ENCODE measurements at regions not wholly inside any gene's neighbourhood (a gene's known extent, or its start where the extent isn't known, plus 50 kb on each side); places are given as distances from the start of the nearest gene placed in this dataset.

- peaks cover 46% of the 10 kb centered on the region for H3K4me1 ChIP-seq (ENCODE audit: low read length)
- no peak overlapping the region for H3K4me2 ChIP-seq (ENCODE audit: low read depth, low read length)
- no peaks in the 10 kb centered on the region for H3K79me2 ChIP-seq (ENCODE audit: low read length)
- H2AFZ ChIP-seq (ENCODE audit: low read length): no peak overlapping the region
- H3K9me2 ChIP-seq (replicated peaks; ENCODE audit: insufficient read depth, low read length): no peaks in the 10 kb centered on the region
- DNase-seq: no peak
- peaks cover 16% of the 10 kb centered on the region for H3F3A ChIP-seq (ENCODE audit: insufficient read depth, low read length)
- no peaks in the 10 kb centered on the region for H3K27me3 ChIP-seq (replicated peaks; ENCODE audit: insufficient read depth, low read length)
- H3K9ac ChIP-seq (ENCODE audit: low read length): no peak overlapping the region
- no peak overlapping the region for H3K4me3 ChIP-seq (ENCODE audit: low read length)
- H3K27ac ChIP-seq (ENCODE audit: low read length): no peak overlapping the region
- TF ChIP-seq CTCF (IDR thresholded peaks at IDR 0.05; ENCODE audit: low read length) (no peak), EZH2phosphoT487 (IDR thresholded peaks at IDR 0.05; ENCODE audit: low read length) (no peak), EZH2 (optimal IDR thresholded peaks at IDR 0.05; ENCODE audit: low read depth, low read length) (no peak)
- H4K20me1 ChIP-seq (ENCODE audit: insufficient read depth, low read length): no peaks in the 10 kb centered on the region
- no peaks in the 10 kb centered on the region for H3K36me3 ChIP-seq (replicated peaks; ENCODE audit: insufficient read depth, low read length)
- H3K9me3 ChIP-seq (replicated peaks; ENCODE audit: insufficient read depth, low read length): no peaks in the 10 kb centered on the region
These were observed 441.3 kb upstream of the CLINT1 start for GRCh38 chr5:158300256-158300655.

- no peak for DNase-seq
- TF ChIP-seq EZH2phosphoT487 (IDR thresholded peaks at IDR 0.05; ENCODE audit: low read length): no peak
- TF ChIP-seq EZH2 (optimal IDR thresholded peaks at IDR 0.05; ENCODE audit: low read depth, low read length): no peak
- no peak for TF ChIP-seq CTCF (IDR thresholded peaks at IDR 0.05; ENCODE audit: low read length)
These were observed 438.1 kb upstream of the CLINT1 start for GRCh38 chr5:158297002-158297527.

GRCh38 chr5:158294701-158295100 is 435.8 kb upstream of the CLINT1 start:
- TF ChIP-seq CTCF (IDR thresholded peaks at IDR 0.05; ENCODE audit: low read length) (no peak), EZH2phosphoT487 (IDR thresholded peaks at IDR 0.05; ENCODE audit: low read length) (no peak), EZH2 (optimal IDR thresholded peaks at IDR 0.05; ENCODE audit: low read depth, low read length) (no peak)
- Histone ChIP-seq H3K9me2 (replicated peaks; ENCODE audit: insufficient read depth, low read length) (no peaks in the 10 kb centered on the region), H3K79me2 (ENCODE audit: low read length) (no peaks in the 10 kb centered on the region), H3K4me3 (ENCODE audit: low read length) (no peak overlapping the region), H3K27me3 (replicated peaks; ENCODE audit: insufficient read depth, low read length) (no peaks in the 10 kb centered on the region), H3F3A (ENCODE audit: insufficient read depth, low read length) (no peaks in the 10 kb centered on the region), H3K4me2 (ENCODE audit: low read depth, low read length) (no peak overlapping the region), H3K4me1 (ENCODE audit: low read length) (no peaks in the 10 kb centered on the region), H3K27ac (ENCODE audit: low read length) (no peak overlapping the region), H3K9me3 (replicated peaks; ENCODE audit: insufficient read depth, low read length) (no peaks in the 10 kb centered on the region), H3K36me3 (replicated peaks; ENCODE audit: insufficient read depth, low read length) (no peaks in the 10 kb centered on the region), H2AFZ (ENCODE audit: low read length) (no peak overlapping the region), H4K20me1 (ENCODE audit: insufficient read depth, low read length) (no peaks in the 10 kb centered on the region), H3K9ac (ENCODE audit: low read length) (no peak overlapping the region)
- no peak for DNase-seq

More at GRCh38 chr5:158297002-158297527, 438.1 kb upstream of the CLINT1 start:
- Histone ChIP-seq H3K27ac (ENCODE audit: low read length) (no peak overlapping the region), H2AFZ (ENCODE audit: low read length) (no peak overlapping the region), H3K36me3 (replicated peaks; ENCODE audit: insufficient read depth, low read length) (no peaks in the 10 kb centered on the region), H3F3A (ENCODE audit: insufficient read depth, low read length) (no peaks in the 10 kb centered on the region), H3K4me3 (ENCODE audit: low read length) (no peak overlapping the region), H4K20me1 (ENCODE audit: insufficient read depth, low read length) (no peaks in the 10 kb centered on the region), H3K4me2 (ENCODE audit: low read depth, low read length) (no peak overlapping the region), H3K9ac (ENCODE audit: low read length) (no peak overlapping the region), H3K9me2 (replicated peaks; ENCODE audit: insufficient read depth, low read length) (no peaks in the 10 kb centered on the region), H3K79me2 (ENCODE audit: low read length) (no peaks in the 10 kb centered on the region), H3K9me3 (replicated peaks; ENCODE audit: insufficient read depth, low read length) (no peaks in the 10 kb centered on the region), H3K4me1 (ENCODE audit: low read length) (peaks cover 15% of the 10 kb centered on the region), H3K27me3 (replicated peaks; ENCODE audit: insufficient read depth, low read length) (no peaks in the 10 kb centered on the region)

Data from MM.1S (cell line).